GM12864 (cell line): ENCODE measurements at regions not wholly inside any gene's neighbourhood (a gene's known extent, or its start where the extent isn't known, plus 50 kb on each side); places are given as distances from the start of the nearest gene placed in this dataset.

ENCODE experiments used
- DNase-seq: peaks from one replicate; pipeline ENCODE4 v3.0.0-alpha.2; 2011; ENCODE audit warnings: low read depth
- H3K4me3 ChIP-seq: 2 replicates; pipeline ENCODE4 v1.5.1; 2011; ENCODE audit warnings: mild to moderate bottlenecking, low read depth, low read length, control low read depth
- TF ChIP-seq, protein P1 (sequence below): IDR thresholded peaks from 2 replicates; pipeline ENCODE4 v1.5.1; 2011; ENCODE audit warnings: low read depth, mild to moderate bottlenecking, moderate library complexity, low read length, control low read depth, inconsistent platforms; ENCODE audit errors: missing control alignments

DNA sequence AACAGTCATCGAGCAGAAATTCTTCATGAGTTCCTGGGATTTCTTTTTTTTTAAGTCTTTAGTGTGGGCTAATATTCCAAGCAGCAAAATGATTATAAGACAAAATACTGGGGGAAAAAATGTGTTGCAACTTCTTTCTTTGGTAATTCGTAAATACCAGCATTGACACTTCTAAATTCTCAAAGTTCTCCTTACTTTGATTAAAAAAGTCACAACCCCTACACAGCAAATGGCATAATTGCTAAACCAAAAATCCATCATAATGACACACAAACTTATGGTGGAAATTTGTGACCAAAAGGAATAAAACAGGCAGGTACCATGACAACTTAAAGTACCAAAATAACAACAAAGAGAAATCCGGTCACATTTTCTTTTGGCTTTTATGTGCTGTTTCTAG is 585.2 kb upstream of the PKN2 start:
- no peak for DNase-seq
- TF ChIP-seq, protein P1, sequence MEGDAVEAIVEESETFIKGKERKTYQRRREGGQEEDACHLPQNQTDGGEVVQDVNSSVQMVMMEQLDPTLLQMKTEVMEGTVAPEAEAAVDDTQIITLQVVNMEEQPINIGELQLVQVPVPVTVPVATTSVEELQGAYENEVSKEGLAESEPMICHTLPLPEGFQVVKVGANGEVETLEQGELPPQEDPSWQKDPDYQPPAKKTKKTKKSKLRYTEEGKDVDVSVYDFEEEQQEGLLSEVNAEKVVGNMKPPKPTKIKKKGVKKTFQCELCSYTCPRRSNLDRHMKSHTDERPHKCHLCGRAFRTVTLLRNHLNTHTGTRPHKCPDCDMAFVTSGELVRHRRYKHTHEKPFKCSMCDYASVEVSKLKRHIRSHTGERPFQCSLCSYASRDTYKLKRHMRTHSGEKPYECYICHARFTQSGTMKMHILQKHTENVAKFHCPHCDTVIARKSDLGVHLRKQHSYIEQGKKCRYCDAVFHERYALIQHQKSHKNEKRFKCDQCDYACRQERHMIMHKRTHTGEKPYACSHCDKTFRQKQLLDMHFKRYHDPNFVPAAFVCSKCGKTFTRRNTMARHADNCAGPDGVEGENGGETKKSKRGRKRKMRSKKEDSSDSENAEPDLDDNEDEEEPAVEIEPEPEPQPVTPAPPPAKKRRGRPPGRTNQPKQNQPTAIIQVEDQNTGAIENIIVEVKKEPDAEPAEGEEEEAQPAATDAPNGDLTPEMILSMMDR = no peak
- no peak overlapping the region for H3K4me3 ChIP-seq

DNA sequence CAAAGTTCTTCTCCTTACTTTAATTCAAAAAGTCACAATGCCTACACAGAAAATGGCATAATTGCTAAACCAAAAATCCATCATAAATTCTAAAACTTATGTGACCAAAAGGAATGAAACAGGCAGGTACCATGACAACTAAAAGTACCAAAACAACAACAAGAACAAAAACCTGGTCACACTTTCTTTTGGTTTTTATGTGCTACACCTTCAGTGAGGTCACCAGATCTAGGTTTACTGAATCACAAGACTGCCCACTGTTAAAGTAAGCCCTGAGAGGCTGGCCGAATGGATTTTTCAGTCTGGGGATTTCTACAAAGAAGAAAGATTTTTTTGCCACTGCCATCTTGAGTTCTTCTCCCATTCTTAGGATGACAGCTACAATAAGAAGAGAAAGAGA is 583.0 kb upstream of the PKN2 start:
- TF ChIP-seq, protein P1 = no peak
- no peak for DNase-seq
- no peak overlapping the region for H3K4me3 ChIP-seq

DNA sequence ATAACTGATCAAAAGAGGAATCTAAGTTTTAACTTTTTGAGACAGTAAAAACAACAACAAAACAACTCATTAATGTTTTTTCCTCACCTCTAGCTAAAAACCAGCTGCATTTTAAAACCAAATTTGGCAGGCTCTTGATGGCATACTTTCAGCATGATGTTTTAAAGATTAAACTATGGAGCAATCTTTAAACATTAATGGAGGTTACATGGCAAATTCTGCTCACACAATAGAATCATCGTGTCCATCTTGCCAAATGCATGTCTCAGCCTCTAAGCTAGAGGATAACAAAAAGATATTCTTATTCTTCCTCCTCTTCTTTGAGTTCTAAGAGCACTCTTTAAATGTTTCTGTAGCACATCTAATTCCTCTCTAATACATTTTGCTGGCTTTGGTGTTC is 579.8 kb upstream of the PKN2 start:
- H3K4me3 ChIP-seq = no peak overlapping the region
- no peak for DNase-seq
- TF ChIP-seq, protein P1 = no peak

DNA sequence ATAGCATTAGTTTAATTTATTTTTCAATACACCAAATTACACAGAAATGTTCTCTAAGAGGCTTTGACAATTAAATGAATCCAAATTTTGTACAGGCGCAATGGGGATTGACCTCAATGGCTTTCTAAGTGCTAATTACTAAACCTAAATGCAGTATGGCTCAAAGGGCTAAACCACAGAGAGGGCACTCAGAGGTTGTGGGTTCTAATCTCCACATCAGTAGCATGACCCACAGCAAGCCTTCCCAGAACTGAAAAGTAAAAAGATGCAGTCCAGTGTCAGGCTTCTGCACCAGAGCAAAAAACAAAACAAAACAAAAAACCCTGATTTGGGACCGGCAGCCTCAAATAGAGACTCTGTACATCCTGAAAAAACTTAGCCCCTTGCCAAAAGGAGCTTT is 579.2 kb upstream of the PKN2 start:
- no peak overlapping the region for H3K4me3 ChIP-seq
- DNase-seq = no peak
- TF ChIP-seq, protein P1 = no peak

DNA sequence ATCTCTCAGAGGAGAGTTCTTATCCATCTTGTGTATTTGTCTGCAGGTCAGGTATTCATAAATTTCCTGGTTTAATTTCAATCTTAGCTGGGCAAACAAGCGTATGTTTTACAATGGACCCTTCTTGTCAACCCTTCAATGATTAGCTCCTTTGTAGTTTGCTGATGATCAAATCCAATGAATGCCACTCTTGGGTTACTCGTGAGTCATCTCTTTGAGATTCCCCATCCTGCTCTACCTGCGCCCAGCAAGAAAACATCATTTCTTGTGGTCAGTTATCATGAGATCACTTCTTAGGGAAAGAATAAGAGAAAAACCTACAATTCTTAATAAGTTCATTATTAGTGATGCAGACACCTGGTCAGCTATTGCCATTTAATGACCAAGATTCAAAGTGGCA is 572.3 kb upstream of the PKN2 start:
- no peak for DNase-seq

DNA sequence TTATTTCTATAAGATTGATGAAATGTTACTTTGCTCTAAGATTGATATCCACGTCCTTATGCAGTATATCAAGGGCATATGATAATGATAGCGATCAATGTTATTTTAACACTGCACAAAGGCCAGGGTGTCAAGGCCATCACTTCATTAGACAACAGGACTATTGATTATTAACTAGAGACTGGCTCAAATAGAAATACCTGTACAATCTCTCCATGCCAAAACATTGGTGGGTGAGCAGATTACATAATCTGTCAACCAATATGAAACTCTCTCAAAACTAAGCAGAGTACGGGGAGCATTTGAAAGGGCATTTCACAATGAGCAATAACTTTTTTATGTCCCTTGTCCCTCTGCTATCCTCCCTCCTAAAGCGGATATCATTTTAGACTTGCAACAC is 566.5 kb upstream of the PKN2 start:
- TF ChIP-seq, protein P1 = no peak
- DNase-seq = no peak
- no peak overlapping the region for H3K4me3 ChIP-seq

More for the DNA sequence above, 572.3 kb upstream of the PKN2 start:
- TF ChIP-seq, protein P1 = no peak
- no peak overlapping the region for H3K4me3 ChIP-seq

DNA sequence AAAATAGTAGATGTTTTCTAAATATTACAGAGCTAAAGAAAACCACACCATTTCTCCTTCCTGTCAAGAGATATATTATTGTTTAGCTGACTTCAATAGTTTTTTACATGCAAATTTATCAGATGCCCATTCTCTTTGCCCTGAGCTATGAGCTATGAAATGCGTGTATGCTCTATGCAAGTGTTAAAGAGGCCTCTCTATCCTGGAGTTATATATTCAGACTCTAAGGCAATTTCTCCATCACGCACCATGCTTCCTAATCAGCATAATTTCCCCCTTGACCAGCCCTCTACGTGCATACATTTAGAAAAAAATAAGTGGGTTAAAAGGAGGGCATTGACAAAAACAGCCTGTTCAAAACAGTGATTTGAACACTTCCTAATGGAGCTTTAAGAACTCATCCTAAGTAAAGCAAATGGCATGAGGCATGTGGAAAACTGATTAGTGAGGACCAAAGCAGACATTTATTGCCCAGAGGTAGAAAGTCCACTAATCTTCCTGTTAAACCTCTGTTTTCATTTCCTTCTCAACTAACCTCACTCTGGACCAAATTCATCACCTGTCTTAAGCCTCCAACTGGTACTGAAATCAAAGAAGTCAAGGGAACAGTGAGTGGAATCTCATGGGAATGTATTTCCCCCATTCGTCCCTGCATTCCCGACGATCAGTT is 565.8 kb upstream of the PKN2 start:
- no peak for DNase-seq

More for the DNA sequence above, 565.8 kb upstream of the PKN2 start:
- TF ChIP-seq, protein P1 = no peak
- H3K4me3 ChIP-seq = no peak overlapping the region
